Dermis blood vessel endothelial cell (primary cell): ENCODE measurements at regions not wholly inside any gene's neighbourhood (a gene's known extent, or its start where the extent isn't known, plus 50 kb on each side); places are given as distances from the start of the nearest gene placed in this dataset.
"Not testable (repeated sequence)": the region's sequence is repeated elsewhere in the genome, so short reads cannot be mapped to it uniquely, and the experiment has no call there.

Experiments used
- DNase-seq: peaks from one replicate; pipeline ENCODE4 v3.0.0; 2010

DNA sequence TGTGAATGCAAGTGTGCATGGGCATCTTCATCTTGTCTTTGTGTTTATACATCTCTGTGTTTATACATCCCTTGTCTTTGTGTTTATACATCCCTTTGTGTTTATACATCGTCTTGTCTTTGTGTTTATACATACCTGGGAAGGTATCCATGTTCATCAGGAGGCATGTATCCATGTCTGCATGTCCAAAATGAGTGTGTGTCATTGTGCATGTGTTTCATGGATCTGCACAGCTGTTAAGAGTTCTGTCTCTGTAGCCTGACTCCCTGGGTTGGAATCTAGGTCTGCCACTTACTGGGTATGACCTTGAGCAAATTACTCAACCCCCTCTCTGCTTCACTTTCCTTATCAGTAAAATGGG, 50.1 kb upstream of the SIRPA start:
- DNase-seq: no peak

DNA sequence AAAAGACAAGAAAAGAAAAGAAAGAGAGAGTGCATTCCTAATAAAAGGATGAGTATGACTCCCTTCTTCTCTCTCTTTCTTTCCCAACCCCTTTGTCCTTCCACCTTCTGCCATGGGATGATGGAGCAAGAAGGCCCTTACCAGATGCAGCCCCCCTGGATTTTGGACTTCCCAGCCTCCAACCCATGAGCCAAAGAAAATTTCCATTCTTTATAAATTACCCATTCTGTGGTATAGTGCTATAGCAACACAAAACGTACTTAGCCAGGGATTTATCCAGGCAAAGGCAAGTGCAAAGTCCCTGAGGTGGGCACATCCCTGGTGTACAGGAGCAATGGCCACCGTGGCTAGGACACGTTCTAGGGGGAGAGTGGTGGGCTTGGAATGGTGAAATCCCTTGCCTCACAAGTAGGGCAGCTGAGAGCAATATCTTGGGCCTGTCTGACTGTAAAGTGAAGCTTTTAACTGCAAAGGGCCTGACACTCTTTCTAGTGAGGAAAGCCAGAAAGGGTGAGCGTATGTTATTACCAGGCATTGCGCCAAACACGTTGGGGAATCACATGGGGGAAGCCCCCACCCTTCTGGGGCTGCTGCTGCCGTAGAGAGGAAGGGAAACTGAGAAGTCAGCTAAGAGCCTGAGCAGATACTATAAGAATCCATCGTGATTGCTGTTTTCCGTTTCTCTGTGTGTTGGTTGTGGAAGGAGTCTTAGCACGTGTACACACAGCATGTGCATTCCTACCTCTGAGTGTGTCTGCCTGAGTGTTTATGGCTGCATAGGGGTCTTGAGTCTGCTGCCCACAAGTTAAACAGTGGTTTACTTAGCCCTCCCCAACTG, 50.7 kb upstream of the SIRPA start:
- no peak for DNase-seq

DNA sequence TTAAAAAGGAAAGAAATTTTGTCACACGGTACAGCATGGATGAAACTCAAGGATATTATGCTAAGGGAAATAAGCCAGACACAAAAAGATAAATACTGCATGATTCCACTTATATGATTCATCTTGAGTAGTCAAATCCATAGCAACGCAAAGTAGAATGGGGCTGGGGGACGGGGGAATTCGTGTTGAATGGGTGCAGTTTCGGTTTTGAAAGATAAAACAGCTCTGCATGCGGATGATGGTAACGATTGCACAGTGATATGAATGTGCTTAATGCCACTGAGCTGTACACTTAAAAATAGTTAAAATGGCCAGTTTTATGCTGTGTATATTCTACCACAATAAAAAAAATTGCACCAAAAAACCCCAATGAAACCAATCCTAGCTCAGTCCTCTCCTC, 52.9 kb upstream of the SIRPA start:
- no peak for DNase-seq

DNA sequence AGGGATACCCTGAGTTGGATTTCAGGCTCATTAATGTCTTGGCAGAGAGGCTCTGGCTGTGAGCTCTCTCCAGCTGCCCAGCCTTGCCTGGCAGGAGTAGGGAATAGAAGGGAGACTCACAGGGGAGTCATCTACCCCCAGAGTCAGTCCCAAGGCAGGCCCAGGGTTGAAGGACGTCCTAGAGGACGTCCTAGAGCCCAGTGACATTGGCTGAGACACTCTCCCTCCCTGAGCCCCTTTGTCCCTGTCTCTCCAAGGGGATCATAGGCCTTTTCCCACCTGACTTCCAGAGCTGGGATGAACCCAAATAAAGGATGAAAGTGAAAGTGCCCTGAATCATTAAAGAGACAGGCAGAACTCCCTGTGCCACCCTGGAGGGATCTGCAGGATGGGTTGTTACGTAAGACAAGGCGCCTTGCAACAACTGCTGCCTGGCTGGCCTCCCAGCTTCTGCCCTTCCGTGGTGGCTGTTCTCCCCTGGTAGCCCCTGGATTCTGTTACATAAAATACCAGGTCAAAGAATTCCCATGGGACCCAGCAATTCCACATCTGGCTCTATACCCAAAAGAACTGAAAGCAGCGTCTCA, 53.6 kb upstream of the SIRPA start:
- no peak for DNase-seq

DNA sequence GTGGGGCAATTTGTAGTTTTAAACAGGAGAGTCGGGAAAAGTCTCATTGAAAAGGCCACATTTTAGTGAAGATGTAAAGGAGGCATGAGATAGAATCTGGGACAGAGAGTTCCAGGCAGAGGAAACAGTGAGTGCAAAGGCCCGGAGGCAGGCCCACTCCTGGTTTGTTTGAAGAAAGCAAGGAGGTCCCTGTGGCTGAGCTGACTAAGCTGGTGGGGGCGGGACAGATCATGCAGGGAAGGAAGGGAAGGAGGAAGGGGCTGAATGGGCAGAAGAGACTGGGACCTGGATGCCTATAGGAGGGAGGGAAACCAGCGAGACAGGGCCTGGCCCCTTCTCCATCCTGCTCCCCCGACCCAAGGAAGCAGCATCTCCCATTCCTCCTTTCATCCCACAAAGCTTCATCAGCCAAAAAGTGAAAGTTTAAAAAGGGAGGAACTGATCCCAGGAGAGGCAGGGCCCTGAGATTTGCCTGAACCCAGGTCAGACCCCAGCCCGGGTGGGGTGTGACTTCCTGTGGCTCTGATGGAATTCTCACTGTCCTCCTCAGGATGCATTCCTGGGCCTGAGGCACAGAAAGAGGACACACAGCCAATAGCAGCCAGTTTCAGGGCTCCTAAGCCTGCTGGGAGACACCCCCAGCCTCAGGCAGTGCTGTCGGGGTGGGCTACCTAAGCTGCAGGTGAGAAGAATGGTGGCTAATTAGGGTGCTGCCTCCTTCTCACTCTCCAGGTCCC, 54.2 kb upstream of the SIRPA start:
- DNase-seq: no peak

DNA sequence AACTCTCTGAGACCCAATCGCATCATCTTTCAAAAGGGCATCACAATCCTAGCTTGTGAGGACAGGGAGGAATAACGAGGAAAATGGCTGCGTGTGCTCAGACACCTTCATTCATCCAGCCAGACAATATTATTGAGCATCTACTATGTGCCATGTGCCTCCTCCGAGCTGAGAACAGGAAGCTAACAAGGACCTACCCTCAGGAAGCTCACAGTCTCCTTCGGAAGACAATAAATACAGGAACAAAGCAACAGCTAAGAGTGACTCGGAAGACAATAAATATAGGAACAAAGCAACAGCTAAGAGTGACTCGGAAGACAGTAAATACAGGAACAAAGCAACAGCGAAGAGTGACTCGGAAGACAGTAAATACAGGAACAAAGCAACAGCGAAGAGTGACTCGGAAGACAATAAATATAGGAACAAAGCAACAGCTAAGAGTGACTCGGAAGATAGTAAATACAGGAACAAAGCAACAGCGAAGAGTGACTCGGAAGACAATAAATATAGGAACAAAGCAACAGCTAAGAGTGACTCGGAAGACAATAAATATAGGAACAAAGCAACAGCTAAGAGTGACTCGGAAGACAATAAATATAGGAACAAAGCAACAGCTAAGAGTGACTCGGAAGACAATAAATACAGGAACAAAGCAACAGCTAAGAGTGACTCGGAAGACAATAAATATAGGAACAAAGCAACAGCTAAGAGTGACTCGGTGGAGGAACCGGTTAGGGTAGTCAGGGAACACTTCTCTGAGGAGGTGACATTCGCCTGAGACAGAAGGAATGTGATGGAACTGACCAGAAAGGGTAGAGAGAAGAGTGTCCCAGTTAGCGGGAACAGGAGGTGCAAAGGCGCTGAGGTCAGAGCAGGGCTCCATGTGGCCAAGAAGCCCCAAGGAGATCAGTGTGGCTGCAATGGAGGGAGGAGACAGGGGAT, 55.6 kb upstream of the SIRPA start:
- not testable (repeated sequence) for DNase-seq

DNA sequence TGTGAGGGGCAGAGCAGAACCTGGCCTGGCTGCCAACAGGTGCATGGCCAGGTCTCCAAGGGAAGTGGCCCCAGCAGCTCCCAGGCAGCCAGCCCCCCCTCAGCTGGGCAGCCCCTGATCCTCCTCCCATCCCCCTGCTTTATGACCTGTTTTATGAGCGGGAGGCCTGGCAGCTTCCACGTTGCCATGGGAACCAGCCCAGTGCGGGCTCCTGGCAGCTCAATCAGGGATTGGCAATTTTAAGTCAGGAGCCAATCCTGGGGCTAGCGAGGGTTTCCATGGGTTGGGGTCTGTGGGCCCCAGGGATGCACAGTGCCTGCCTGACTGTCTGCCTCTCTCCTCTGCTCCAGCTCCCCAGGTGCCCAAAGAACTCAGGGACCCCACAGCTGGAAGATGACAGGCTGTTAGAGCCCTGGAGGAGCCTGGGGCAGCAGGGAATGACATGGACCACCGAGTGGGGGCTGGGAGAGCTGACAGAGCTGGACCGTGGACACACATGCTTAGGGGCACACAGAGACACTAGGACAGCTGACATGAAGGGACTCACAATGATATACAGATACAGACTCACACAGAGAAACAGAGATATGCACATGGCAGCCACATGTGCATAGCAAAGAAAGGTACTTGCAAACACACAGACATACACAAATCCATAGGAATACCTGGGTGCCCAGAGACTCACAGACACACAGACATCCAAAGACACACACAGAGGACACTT, 56.5 kb upstream of the SIRPA start:
- DNase-seq: no peak

DNA sequence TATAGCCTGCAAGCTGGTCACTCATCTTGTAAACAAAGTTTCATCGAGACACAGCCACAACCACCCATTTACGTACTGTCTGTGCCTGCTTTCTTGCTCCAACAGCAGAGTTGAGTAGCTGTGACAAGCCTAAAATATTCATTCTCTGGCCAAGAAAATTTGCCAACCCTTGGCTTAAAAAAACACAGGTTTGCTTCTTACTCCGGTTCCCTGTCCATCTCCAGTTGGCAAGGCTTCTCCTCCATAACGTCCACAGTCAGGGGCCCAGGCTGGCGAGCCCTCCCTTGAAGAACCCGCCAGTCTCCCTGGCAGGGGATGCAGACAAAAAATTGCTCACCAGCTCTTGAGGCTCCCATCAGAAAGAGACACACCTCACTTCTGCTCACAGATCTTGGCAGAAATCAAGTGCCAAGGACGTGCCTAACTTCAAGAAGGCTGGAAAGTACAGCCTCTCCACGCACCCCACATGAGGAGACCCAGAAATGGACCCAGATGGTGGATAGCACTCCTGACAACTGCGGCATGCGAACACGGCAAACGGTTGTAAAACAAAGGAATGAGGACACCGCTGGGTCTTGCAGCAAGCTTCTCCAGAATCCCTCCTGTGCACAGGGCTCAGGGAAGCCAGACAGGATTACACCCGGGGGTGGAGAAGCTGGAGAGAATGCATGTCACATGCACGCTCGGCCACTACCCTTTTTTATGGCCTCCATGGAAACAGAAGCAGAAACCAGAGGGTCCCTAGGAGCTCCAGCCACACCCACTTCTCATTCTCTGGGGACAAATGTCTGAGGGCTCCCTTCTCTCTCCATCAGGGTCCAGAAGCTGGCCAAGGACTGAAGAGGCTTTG, 59.8 kb upstream of the SIRPA start:
- no peak for DNase-seq

DNA sequence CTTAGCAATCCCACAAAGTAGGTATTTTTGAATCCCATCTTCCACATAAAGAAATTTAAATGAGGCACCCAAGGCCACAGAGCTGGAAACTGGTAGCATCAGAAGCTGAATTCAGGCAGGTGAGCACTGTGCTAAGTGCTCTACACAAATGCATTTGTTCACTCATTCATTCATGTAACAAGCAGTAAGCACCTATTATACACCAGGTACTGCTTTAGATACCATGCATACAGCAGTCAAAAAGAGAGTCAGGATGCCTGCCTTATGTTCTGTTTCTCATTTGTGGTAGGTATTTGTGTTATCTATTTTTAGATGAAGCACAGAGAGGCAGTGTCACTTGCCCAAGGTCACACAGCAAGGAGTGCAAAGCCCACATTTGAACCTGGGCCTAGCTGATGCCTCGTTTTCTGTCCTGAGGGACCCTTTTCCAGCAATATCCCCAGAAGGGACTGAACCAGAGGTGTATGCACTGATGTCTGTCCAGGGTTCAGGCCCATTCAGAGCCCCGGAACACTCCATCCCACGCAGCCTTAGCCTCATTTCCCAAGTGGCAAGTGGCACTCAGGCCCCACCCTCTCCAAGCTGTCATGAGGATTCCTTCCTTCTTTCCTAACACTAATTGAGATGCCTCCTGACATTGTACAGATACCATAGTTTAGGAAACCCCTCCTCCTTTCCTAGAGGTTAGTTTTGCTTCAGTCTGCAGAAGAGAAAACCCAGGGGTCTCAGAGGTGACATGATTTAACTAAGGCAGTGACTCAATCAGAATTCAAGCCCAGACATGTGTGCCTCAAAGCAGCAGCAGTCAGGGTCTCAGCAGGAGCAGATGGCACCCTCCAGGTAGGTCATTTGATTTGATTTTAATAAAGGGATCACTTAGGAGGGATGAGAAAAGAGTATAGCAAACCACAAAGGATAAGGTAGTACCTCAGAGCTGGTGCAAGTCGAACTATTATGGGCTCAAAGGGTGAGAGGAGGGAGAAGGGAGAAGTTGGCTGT, 61.2 kb upstream of the SIRPA start:
- no peak for DNase-seq

DNA sequence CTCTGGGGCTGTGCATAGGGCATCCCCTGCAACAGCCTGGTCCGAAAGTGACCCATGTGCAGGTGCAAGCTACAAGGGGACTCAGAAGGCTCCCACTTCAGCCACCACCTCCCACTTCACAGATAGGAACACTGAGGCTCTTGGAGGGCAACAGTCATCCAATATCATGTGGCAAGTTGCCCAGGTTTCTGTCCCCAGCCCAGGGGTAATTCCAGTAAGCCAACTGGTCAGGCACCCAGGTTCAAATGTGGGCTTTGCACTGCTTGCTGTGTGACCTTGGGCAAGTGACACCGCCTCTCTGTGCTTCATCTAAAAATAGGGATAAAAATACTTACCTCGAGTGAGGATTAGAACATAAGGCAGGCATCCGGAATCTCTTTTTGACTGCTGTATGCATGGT, 62.0 kb upstream of the SIRPA start:
- no peak for DNase-seq

DNA sequence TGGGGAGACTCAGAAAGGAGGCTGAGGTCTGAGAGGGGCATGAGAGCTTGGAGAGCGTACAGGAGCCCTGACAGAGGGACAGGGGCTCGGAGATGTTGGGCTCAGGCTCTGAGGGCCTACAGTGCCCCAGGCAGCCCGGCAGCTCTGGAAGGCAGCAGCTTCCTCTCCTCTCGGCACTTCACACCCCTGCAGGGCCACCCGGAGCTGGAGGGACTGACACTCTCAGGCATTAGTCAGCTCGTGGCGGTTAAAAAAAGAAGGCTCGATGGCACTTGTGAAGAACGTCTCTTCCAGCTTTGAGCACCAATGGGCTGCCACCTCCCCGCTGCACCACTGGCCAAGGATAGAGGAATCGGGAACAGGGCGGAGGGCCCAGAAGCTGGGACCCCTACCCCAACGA, 62.6 kb upstream of the SIRPA start:
- no peak for DNase-seq

DNA sequence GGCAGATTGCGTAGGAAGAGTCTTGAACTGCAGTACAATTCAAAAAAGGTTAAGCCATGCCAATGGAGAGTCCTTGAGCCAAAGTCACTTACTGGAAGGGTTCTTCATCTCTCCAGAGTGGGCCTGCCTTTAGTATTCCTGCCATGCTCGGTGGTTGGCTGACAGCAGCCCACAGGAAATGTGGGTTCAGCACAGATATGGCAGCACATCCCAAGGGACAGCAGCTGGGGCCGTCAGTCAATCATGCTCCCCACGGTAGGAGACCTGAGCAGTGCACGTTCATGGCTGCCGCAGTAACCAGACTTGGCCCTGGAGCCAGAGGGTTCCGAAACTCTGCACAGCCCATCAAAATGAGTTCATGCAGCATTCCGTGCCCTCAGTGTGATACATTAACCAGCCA, 63.6 kb upstream of the SIRPA start:
- DNase-seq: no peak

DNA sequence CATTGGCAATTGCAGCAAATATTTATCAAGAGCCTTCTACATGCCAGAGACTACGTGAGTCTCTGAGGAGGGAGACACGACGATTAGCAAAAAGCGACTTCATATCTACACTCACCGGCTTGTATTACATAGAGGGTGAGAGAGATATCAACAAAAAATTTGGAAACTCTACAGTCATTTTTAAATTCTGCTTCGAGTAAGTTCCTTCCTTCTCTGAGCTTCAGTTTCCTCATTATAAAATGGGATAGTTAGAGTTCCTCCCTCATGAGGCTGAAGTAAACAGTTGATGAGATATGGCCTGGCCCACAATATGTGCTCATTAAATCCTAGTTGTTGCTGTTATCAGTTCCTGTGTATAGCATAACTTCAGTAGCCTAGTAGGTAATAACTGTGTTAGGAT, 64.1 kb upstream of the SIRPA start:
- DNase-seq: no peak

DNA sequence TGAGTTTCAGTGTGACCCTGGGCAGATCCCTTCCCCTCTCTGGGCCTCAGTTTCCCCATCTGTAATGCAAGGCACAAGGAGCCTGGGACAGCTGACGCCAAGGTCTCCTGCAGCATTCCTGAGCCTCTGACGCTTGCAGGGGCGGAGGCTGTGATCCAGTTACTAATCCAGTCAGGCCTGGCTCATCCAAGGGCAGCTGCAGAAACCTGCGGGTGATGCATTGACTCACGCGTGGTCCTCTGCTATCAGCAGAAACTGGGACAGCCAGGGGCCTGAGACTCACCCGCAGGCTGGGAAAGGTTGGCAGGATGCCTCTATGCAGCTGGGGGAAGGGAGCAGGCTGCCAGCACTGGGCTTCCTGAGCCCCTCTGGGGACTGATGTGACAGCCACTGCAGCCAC, 65.0 kb upstream of the SIRPA start:
- DNase-seq: peak; percentile 55

DNA sequence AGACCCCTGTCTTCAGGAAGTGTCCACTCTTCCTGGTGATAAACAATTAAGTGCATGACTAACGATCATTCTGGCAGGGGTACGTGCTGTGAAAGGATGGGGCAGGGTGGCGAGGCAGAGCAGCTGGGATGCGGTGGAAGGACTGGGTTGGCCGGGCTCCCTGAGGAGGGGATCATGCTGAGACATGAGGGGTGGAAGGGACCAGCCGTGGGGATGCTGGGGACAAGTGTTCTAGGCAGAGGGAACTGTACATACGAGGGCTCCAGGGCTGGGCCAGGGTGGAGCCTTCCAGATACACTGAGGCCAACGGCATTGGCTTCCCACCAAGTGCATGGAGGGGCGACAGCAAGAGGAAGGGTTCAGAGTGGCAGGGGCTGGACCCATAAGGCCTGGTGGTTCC, 65.7 kb upstream of the SIRPA start:
- peak; percentile 28 for DNase-seq

DNA sequence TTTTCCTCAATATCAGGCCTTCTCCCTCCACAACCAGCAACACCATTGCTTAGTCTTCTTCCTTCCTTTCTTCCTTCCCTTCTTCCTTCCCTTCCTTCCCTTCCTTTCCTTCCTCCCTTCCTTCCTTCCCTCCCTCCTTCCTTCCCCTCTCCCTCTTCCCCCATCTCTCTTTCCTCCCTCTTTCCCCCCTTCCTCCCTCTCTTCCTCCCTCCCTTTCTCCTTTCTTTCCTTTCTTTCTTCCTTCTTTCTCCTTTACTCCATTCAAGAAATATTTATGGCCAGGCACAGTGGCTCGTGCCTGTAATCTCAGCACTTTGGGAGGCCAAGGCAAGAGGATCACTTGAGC, 66.4 kb upstream of the SIRPA start:
- no peak for DNase-seq

DNA sequence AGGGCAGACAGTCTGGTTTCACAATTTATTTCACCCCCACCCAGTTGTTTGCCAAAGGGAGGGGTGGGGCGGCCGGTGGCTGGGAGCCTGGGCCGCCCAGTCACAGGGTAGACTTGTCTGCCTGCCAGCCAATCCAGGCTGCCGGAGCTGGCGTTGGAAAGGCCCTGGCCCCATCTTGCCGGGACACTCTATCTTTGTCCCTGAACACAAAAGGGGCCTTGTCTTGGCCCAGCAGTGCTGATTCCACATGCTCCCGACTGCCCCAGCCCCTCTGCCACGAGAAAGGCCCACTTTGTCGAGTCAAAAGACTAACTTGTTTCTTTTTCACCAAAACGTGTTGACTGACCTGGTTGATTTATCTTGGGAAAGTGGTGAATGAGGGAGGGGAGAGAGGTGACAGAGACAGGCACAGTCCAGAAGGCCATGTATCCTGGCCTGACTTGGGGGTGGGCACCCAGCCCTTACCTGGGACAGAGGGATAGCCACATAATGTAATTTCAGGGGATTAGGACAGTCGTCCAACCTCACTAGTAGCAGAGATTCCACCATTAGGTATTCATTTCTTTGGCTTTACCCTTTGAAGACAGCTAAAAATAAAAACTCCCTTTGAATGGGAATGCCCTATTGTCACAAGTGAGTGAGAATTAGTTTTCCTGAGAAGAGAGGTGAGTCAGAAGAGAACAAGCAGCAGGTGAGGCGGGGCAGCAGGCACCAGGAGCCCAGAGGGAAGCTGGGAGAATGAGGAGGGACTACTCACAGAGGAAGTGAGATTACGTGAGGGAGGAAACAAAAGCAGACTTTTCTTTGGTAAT, 67.0 kb upstream of the SIRPA start:
- DNase-seq: peak; percentile 56

DNA sequence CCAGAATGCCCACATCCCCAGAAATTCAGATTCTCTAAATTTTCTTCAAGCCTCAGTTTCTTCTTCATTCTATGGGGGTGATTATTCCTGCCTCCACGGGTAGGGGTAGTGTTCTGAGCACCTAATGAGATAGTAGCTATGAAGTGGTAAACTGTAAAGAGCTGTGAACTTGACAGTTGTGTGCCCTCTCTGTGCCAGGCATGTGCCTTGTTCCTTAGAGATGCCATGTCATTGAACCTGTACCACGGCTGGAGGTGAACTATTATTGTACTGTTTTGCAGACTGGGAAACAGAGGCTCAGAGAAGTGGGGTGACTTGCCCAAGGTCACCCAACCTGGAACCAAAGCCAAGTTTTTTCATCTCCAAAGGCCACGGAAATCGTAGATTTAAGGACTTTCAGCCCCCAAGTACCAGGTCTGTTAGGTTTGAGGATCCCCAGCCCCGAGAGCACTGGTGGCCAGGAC, 67.7 kb upstream of the SIRPA start:
- DNase-seq: no peak

DNA sequence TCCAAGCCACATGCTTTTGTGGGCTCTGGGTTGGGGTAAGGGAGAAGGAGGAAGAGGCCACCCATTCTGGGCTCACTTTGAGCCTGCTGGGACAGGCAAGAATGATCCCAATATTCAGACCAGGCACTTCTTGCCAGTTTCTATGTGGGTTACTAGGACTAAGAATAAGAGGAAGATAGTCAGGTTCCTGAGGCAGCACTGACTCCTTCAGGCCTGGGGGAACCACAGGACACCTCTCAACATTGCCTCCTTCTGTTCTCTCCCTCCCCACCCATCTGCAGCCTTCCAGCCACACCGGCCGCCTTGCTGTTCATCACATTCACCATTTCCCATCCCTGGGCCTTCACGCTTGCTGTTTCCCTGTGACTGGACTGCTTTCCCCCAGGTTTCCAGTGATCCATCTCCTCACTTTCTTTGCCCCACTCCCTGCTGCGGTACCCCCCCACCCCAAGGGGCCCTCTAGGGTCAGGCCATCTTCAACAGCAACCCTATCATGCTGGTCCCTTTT, 69.2 kb upstream of the SIRPA start:
- DNase-seq: no peak
